ENCODE measurements at regions not wholly inside any gene's neighbourhood (a gene's known extent, or its start where the extent isn't known, plus 50 kb on each side); places are given as distances from the start of the nearest gene placed in this dataset.
"Not testable (repeated sequence)": the region's sequence is repeated elsewhere in the genome, so short reads cannot be mapped to it uniquely, and the experiment has no call there.

- not testable (repeated sequence) for DNase-seq
Measured at GRCh38 chr7:32645255-32645654, 150.0 kb downstream of the AVL9 start.

- no peak for DNase-seq
Measured at GRCh38 chr7:32643194-32643593, 147.9 kb downstream of the AVL9 start.

DNA sequence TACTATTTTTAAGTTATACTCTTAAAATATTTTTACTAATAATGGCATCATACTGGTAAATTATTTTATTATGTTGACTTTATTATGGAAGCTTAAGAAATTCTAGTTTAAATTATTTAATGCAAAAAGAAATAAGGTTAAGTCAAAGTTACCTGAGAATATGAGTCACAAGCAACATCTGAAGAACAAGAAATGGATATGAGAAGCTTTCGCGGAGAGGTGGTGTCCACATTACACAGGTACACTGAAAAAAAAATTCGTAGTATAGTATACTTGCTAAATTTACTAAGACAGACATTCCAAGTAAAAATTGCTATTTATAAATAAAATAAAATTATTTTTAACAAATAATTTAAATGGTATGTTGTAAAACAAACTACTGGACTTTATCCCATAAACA, 143.8 kb downstream of the AVL9 start:
- no peak for DNase-seq

DNA sequence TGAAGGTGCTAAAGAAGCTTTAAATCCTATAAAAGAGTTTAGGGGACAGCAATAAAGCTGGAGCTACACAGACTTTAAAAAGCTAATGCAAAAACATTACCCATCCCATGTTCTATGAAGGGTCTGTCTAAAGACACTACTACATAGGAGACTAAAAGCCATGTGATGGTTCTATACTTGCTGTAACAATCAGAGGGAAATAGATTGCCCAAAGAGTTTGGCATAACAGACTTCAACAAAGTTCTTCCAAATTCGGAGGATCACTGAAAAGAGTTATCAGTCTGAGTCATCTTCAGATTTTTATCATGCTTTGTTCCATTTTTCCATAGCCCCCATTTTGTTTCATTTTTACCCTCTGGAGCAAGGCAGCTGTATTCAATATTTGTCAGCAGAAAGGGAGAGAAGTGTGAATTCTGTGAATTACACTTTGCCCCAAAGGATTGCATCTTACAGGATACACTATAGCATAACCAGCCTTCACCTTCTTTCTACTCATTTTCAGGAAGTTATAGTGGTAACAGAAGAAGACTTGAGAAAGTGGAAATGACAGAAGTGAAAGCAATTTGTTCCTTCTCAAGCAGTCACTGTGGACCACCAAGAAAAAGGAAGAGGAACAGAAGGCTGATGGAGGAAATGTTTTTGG, 143.3 kb downstream of the AVL9 start:
- not testable (repeated sequence) for DNase-seq
